ENCODE measurements at regions not wholly inside any gene's neighbourhood (a gene's known extent, or its start where the extent isn't known, plus 50 kb on each side); places are given as distances from the start of the nearest gene placed in this dataset.

GRCh38 chr7:156140447-156140846 is 328.2 kb upstream of the SHH start:
- H3K9me2 ChIP-seq (ENCODE audit: insufficient read depth, low read length): no peaks in the 10 kb centered on the region
- H3K36me3 ChIP-seq (ENCODE audit: insufficient read depth, low read length): no peaks in the 10 kb centered on the region
- H4K20me1 ChIP-seq (ENCODE audit: insufficient read depth): no peaks in the 10 kb centered on the region
- no peaks in the 10 kb centered on the region for H3F3A ChIP-seq (ENCODE audit: insufficient read depth, low read length, poor library complexity, severe bottlenecking)
- H3K4me2 ChIP-seq (ENCODE audit: low read length): no peak overlapping the region
- TF ChIP-seq RAD21 (conservative IDR thresholded peaks at IDR 0.05): no peak
- TF ChIP-seq TAF1 (IDR thresholded peaks at IDR 0.05; ENCODE audit: low read depth): no peak
- TF ChIP-seq SMC3 (conservative IDR thresholded peaks at IDR 0.05; ENCODE audit: poor library complexity): no peak
- no peak for TF ChIP-seq REST (IDR thresholded peaks at IDR 0.05; ENCODE audit: borderline replicate concordance)
- no peak for TF ChIP-seq POLR2AphosphoS5 (IDR thresholded peaks at IDR 0.05)
- no peak for TF ChIP-seq MXI1 (conservative IDR thresholded peaks at IDR 0.05; ENCODE audit: poor library complexity, severe bottlenecking)
- no peak for TF ChIP-seq EP300 (conservative IDR thresholded peaks at IDR 0.05; ENCODE audit: poor library complexity, severe bottlenecking)
- TF ChIP-seq CTCF (IDR thresholded peaks at IDR 0.05; ENCODE audit: poor library complexity, severe bottlenecking): no peak
- TF ChIP-seq EZH2 (IDR thresholded peaks at IDR 0.05; ENCODE audit: borderline replicate concordance, insufficient read depth, low read length, poor library complexity, severe bottlenecking): no peak
- no peaks in the 10 kb centered on the region for H3K79me2 ChIP-seq (replicated peaks; ENCODE audit: insufficient read depth, low read length)
- H3K27ac ChIP-seq (ENCODE audit: low read length): no peak overlapping the region
- H2AFZ ChIP-seq (ENCODE audit: low read depth, low read length): no peak overlapping the region
- H3K9ac ChIP-seq (ENCODE audit: low read length): no peak overlapping the region
- no peaks in the 10 kb centered on the region for H3K27me3 ChIP-seq (ENCODE audit: insufficient read depth, low read depth, low read length)
- no peak overlapping the region for H3K4me3 ChIP-seq (ENCODE audit: low read length)
- H3K9me3 ChIP-seq (ENCODE audit: low read length): no peaks in the 10 kb centered on the region

- no peaks in the 10 kb centered on the region for H3K36me3 ChIP-seq (ENCODE audit: insufficient read depth, low read length)
- H3K4me3 ChIP-seq (ENCODE audit: low read length): no peak overlapping the region
- H3K9me2 ChIP-seq (ENCODE audit: insufficient read depth, low read length): no peaks in the 10 kb centered on the region
- H3K9ac ChIP-seq (ENCODE audit: low read length): no peak overlapping the region
- H3K27me3 ChIP-seq (ENCODE audit: insufficient read depth, low read depth, low read length): no peaks in the 10 kb centered on the region
- TF ChIP-seq SMC3 (conservative IDR thresholded peaks at IDR 0.05; ENCODE audit: poor library complexity): no peak
- no peak for TF ChIP-seq POLR2AphosphoS5 (IDR thresholded peaks at IDR 0.05)
- no peak for TF ChIP-seq TAF1 (IDR thresholded peaks at IDR 0.05; ENCODE audit: low read depth)
- TF ChIP-seq RAD21 (conservative IDR thresholded peaks at IDR 0.05): no peak
- TF ChIP-seq CTCF (IDR thresholded peaks at IDR 0.05; ENCODE audit: poor library complexity, severe bottlenecking): no peak
- no peak overlapping the region for H3K27ac ChIP-seq (ENCODE audit: low read length)
- H3F3A ChIP-seq (ENCODE audit: insufficient read depth, low read length, poor library complexity, severe bottlenecking): no peaks in the 10 kb centered on the region
- H3K79me2 ChIP-seq (replicated peaks; ENCODE audit: insufficient read depth, low read length): no peaks in the 10 kb centered on the region
- H4K20me1 ChIP-seq (ENCODE audit: insufficient read depth): no peaks in the 10 kb centered on the region
- no peak overlapping the region for H3K4me2 ChIP-seq (ENCODE audit: low read length)
- H2AFZ ChIP-seq (ENCODE audit: low read depth, low read length): no peak overlapping the region
- H3K9me3 ChIP-seq (ENCODE audit: low read length): no peaks in the 10 kb centered on the region
Observed at GRCh38 chr7:156139633-156140032, 327.4 kb upstream of the SHH start.

All from neural cell (in vitro differentiated cells).